H9 (cell line): ENCODE measurements at regions not wholly inside any gene's neighbourhood (a gene's known extent, or its start where the extent isn't known, plus 50 kb on each side); places are given as distances from the start of the nearest gene placed in this dataset.

ENCODE experiments used
- DNase-seq: peaks from one replicate; pipeline ENCODE4 v3.0.0-alpha.2; 2017
- H2AFZ ChIP-seq: one replicate; pipeline ENCODE4 v1.6.1; 2013; ENCODE audit warnings: mild to moderate bottlenecking, low read length, control low read depth, moderate library complexity
- H2AK5ac ChIP-seq: 2 replicates; pipeline ENCODE4 v1.6.1; 2013; ENCODE audit warnings: low read length, control low read depth, mixed read lengths; ENCODE audit not compliant: insufficient read length
- H2BK120ac ChIP-seq: one replicate; pipeline ENCODE4 v1.6.1; 2013; ENCODE audit warnings: low read depth, mild to moderate bottlenecking, low read length, control low read depth, inconsistent platforms; ENCODE audit not compliant: poor library complexity, severe bottlenecking
- H2BK12ac ChIP-seq: 2 replicates; pipeline ENCODE4 v1.6.1; 2013; ENCODE audit warnings: low read length, control low read depth, mixed read lengths, low read depth; ENCODE audit not compliant: insufficient read length
- H2BK15ac ChIP-seq: 2 replicates; pipeline ENCODE4 v1.6.1; 2013; ENCODE audit warnings: low read depth, low read length, control low read depth
- H2BK20ac ChIP-seq: one replicate; pipeline ENCODE4 v1.6.1; 2013; ENCODE audit warnings: low read depth, mild to moderate bottlenecking, low read length, control low read depth, inconsistent platforms; ENCODE audit not compliant: poor library complexity, severe bottlenecking
- H2BK5ac ChIP-seq: 2 replicates; pipeline ENCODE4 v1.6.1; 2013; ENCODE audit warnings: low read length, control low read depth, mixed read lengths; ENCODE audit not compliant: insufficient read length
- H3K14ac ChIP-seq: 2 replicates; pipeline ENCODE4 v1.6.1; 2013; ENCODE audit warnings: low read length, control low read depth; ENCODE audit not compliant: insufficient read depth
- H3K18ac ChIP-seq: 2 replicates; pipeline ENCODE4 v1.6.1; 2013; ENCODE audit warnings: low read depth, mild to moderate bottlenecking, mixed read lengths, low read length, control low read depth; ENCODE audit not compliant: insufficient read length
- H3K23ac ChIP-seq: 2 replicates; pipeline ENCODE4 v1.6.1; 2013; ENCODE audit warnings: low read length, control low read depth, mixed read lengths, low read depth; ENCODE audit not compliant: insufficient read length
- H3K23me2 ChIP-seq: 2 replicates; pipeline ENCODE4 v1.6.1; 2013; ENCODE audit warnings: low read depth, mild to moderate bottlenecking, mixed read lengths, low read length, control low read depth; ENCODE audit not compliant: insufficient read length, poor library complexity, severe bottlenecking
- H3K27ac ChIP-seq: 2 replicates; pipeline ENCODE4 v1.5.1; 2013; ENCODE audit warnings: low read length, control low read depth, mixed read lengths, low read depth; ENCODE audit not compliant: insufficient read length
- H3K27me3 ChIP-seq: 2 replicates; pipeline ENCODE4 v1.6.1; 2013; ENCODE audit warnings: low read length, control low read depth, inconsistent platforms; ENCODE audit not compliant: insufficient read depth
- H3K4ac ChIP-seq: 2 replicates; pipeline ENCODE4 v1.6.1; 2013; ENCODE audit warnings: low read depth, mild to moderate bottlenecking, control low read depth, inconsistent platforms, low read length, moderate library complexity
- H3K4me1 ChIP-seq: 2 replicates; pipeline ENCODE4 v1.6.1; 2013; ENCODE audit warnings: low read length, control low read depth, inconsistent platforms; ENCODE audit not compliant: insufficient read depth
- H3K4me2 ChIP-seq: 2 replicates; pipeline ENCODE4 v1.6.1; 2013; ENCODE audit warnings: low read length, control low read depth, mixed read lengths; ENCODE audit not compliant: insufficient read length, insufficient read depth
- H3K56ac ChIP-seq: 2 replicates; pipeline ENCODE4 v1.6.1; 2013; ENCODE audit warnings: low read depth, mild to moderate bottlenecking, mixed read lengths, low read length, control low read depth; ENCODE audit not compliant: insufficient read length
- H3K79me1 ChIP-seq: 2 replicates; pipeline ENCODE4 v1.6.1; 2013; ENCODE audit warnings: low read depth, mild to moderate bottlenecking, moderate library complexity, low read length, control low read depth, inconsistent platforms; ENCODE audit not compliant: insufficient read depth, poor library complexity, severe bottlenecking
- H3K79me2 ChIP-seq: 2 replicates; pipeline ENCODE4 v1.6.1; 2013; ENCODE audit warnings: low read length, control low read depth, inconsistent platforms; ENCODE audit not compliant: insufficient read depth
- H3K9ac ChIP-seq: 2 replicates; pipeline ENCODE4 v1.6.1; 2013; ENCODE audit warnings: low read length, control low read depth, mixed read lengths; ENCODE audit not compliant: insufficient read length; ENCODE audit errors: extremely low read depth
- H3K9me3 ChIP-seq: one replicate; pipeline ENCODE4 v1.6.1; 2013; ENCODE audit warnings: low read depth, low read length, inconsistent platforms; ENCODE audit not compliant: control insufficient read depth
- H3T11ph ChIP-seq: one replicate; pipeline ENCODE4 v1.6.1; 2013; ENCODE audit warnings: mild to moderate bottlenecking, low read length, control low read depth, inconsistent platforms
- H4K20me1 ChIP-seq: one replicate; pipeline ENCODE4 v1.6.1; 2013; ENCODE audit not compliant: control insufficient read depth, insufficient read length, insufficient read depth
- H4K5ac ChIP-seq: 2 replicates; pipeline ENCODE4 v1.6.1; 2013; ENCODE audit warnings: low read depth, mild to moderate bottlenecking, mixed read lengths, low read length, control low read depth; ENCODE audit not compliant: insufficient read length
- H4K8ac ChIP-seq: replicated peaks from 2 replicates; pipeline ENCODE4 v1.6.1; 2013; ENCODE audit warnings: low read length, control low read depth, mixed read lengths, low read depth; ENCODE audit not compliant: insufficient read length
- H4K91ac ChIP-seq: 2 replicates; pipeline ENCODE4 v1.6.1; 2013; ENCODE audit warnings: low read depth, mild to moderate bottlenecking, moderate library complexity, mixed read lengths, low read length, control low read depth; ENCODE audit not compliant: insufficient read length
- H3K27ac Mint-ChIP-seq, 3 experiments: 2 replicates in 2 of 3; 3 replicates in 1 of 3; pipeline ENCODE4 v1.8.0; 2020 to 2021; ENCODE audit warnings: mixed read lengths in 3 of 3, mild to moderate bottlenecking in 1 of 3, moderate library complexity in 1 of 3
- H3K27me3 Mint-ChIP-seq: 2 replicates; pipeline ENCODE4 v1.8.0; 2021; ENCODE audit warnings: low read depth, mild to moderate bottlenecking, moderate library complexity, mixed read lengths
- H3K36me3 Mint-ChIP-seq, 3 experiments: 2 replicates in 2 of 3; 3 replicates in 1 of 3; pipeline ENCODE4 v1.8.0; 2020 to 2021; ENCODE audit warnings: low read depth in 3 of 3, mixed read lengths in 3 of 3; ENCODE audit not compliant: insufficient read depth in 1 of 3
- H3K4me1 Mint-ChIP-seq, 2 experiments: 2 replicates each; pipeline ENCODE4 v1.8.0; 2020; ENCODE audit warnings: mixed read lengths in 2 of 2
- H3K4me3 Mint-ChIP-seq, 2 experiments: 2 replicates in 1 of 2; 3 replicates in 1 of 2; pipeline ENCODE4 v1.8.0; 2020 to 2021; ENCODE audit warnings: mild to moderate bottlenecking in 2 of 2, mixed read lengths in 2 of 2, moderate library complexity in 1 of 2
- H3K9me3 Mint-ChIP-seq, 2 experiments: 2 replicates in 1 of 2; 3 replicates in 1 of 2; pipeline ENCODE4 v1.8.0; 2020; ENCODE audit warnings: mild to moderate bottlenecking in 2 of 2, mixed read lengths in 2 of 2, moderate library complexity in 1 of 2
- WGBS: extraction: QIAGEN DNeasy Blood & Tissue Kit; methylation state at CpG from one replicate; pipeline ENCODE4 v1.1.7; 2013; ENCODE audit warnings: missing lambda C conversion rate, low lambda C conversion rate, mixed read lengths; ENCODE audit not compliant: insufficient read length; ENCODE audit errors: extremely low coverage; 5-methylcytosine and 5-hydroxymethylcytosine counted together
- TF ChIP-seq, protein P1 (sequence below): fragments of 200-600 bp; sonication (generic); conservative IDR thresholded peaks from 3 replicates; pipeline ENCODE4 v1.8.0; 2021; ENCODE audit warnings: antibody characterized with exemption, mild to moderate bottlenecking

DNA sequence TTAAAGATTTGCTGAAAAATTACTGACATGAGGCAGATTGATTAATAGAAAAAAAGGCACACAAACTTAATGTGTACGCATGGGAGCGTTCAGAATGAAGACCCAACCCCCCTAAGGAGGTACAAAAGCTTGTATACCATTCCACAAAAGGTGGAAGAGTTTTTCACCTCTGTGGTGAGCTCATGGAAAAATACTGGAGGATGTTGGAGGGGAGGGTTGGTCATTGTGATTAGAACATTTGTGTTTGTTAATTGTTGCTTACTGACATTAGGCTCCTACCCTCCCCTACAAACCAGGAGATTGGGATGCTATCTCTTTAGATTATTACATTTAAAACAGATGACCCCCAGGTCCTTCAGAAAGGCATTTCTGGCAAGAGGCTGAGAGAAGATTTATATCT lies 1973.3 kb downstream of the OLFM4 start:
- Histone ChIP-seq H3K18ac (no peak overlapping the region), H3K79me2 (no peaks in the 10 kb centered on the region), H3T11ph (no peak overlapping the region), H3K4me1 (peaks cover 9% of the 10 kb centered on the region; the same call in 1 of the 2 replicates), H2AK5ac (no peak overlapping the region), H3K14ac (no peak overlapping the region), H3K79me1 (no peaks in the 10 kb centered on the region), H3K27me3 (no peaks in the 10 kb centered on the region), H3K9ac (no peak overlapping the region), H4K20me1 (no peaks in the 10 kb centered on the region), H4K5ac (no peak overlapping the region), H2BK120ac (no peak overlapping the region), H2BK15ac (no peak overlapping the region), H2BK5ac (no peak overlapping the region), H4K8ac (no peak overlapping the region), H2AFZ (no peak overlapping the region), H2BK12ac (peak overlapping the region; percentile 64), H3K56ac (no peak overlapping the region), H3K9me3 (peaks cover 5% of the 10 kb centered on the region), H4K91ac (no peak overlapping the region), H3K23ac (no peak overlapping the region), H3K4me2 (no peak overlapping the region), H3K27ac (peak overlapping the region; percentile 80), H3K23me2 (no peaks in the 10 kb centered on the region), H2BK20ac (no peak overlapping the region), H3K4ac (no peak overlapping the region)
- Mint-ChIP-seq H3K9me3 (peaks cover 19 to 38% of the 10 kb centered on the region in 2 experiments), H3K4me1 (peaks cover 52 to 59% of the 10 kb centered on the region in 2 experiments), H3K4me3 (peak overlapping the region in 1 of 2 experiments; percentile 31; a peak in 1 of 5 replicates), H3K27me3 (no peaks in the 10 kb centered on the region), H3K36me3 (peaks cover 38 to 52% (median 46%) of the 10 kb centered on the region in 3 experiments), H3K27ac (peak overlapping the region; percentile 89 to 98 (median 93))
- no peak for DNase-seq
- TF ChIP-seq, protein P1, sequence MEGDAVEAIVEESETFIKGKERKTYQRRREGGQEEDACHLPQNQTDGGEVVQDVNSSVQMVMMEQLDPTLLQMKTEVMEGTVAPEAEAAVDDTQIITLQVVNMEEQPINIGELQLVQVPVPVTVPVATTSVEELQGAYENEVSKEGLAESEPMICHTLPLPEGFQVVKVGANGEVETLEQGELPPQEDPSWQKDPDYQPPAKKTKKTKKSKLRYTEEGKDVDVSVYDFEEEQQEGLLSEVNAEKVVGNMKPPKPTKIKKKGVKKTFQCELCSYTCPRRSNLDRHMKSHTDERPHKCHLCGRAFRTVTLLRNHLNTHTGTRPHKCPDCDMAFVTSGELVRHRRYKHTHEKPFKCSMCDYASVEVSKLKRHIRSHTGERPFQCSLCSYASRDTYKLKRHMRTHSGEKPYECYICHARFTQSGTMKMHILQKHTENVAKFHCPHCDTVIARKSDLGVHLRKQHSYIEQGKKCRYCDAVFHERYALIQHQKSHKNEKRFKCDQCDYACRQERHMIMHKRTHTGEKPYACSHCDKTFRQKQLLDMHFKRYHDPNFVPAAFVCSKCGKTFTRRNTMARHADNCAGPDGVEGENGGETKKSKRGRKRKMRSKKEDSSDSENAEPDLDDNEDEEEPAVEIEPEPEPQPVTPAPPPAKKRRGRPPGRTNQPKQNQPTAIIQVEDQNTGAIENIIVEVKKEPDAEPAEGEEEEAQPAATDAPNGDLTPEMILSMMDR: no peak
- no CpG with 5 or more reads among the region's 2 CpGs for WGBS
